Hepatocyte (in vitro differentiated cells): ENCODE measurements at regions not wholly inside any gene's neighbourhood (a gene's known extent, or its start where the extent isn't known, plus 50 kb on each side); places are given as distances from the start of the nearest gene placed in this dataset.
"Not testable (repeated sequence)": the region's sequence is repeated elsewhere in the genome, so short reads cannot be mapped to it uniquely, and the experiment has no call there.

Source experiments
- CTCF ChIP-seq: fragments of 200-600 bp; sonication (generic); IDR thresholded peaks from 2 replicates; pipeline ENCODE4 v1.5.1; 2016; ENCODE audit warnings: antibody characterized with exemption, mild to moderate bottlenecking; ENCODE audit not compliant: poor library complexity
- EZH2 ChIP-seq: fragments of 200-600 bp; sonication (generic); IDR thresholded peaks from 2 replicates; pipeline ENCODE4 v1.6.1; 2016; ENCODE audit warnings: antibody characterized with exemption, mild to moderate bottlenecking, borderline replicate concordance
- EZH2phosphoT487 ChIP-seq: fragments of 200-600 bp; sonication (generic); IDR thresholded peaks from one replicate; pipeline ENCODE4 v1.6.1; 2018; ENCODE audit warnings: antibody characterized with exemption, mild to moderate bottlenecking, low read depth, moderate library complexity; ENCODE audit not compliant: unreplicated experiment, severe bottlenecking

GRCh38 chr14:27312730-27313129 is 714.9 kb upstream of the NOVA1 start:
- not testable (repeated sequence) for TF ChIP-seq CTCF, EZH2, EZH2phosphoT487
